Neural progenitor cell (in vitro differentiated cells): ENCODE measurements at regions not wholly inside any gene's neighbourhood (a gene's known extent, or its start where the extent isn't known, plus 50 kb on each side); places are given as distances from the start of the nearest gene placed in this dataset.

Experiments
- CTCF ChIP-seq: fragments of 200-600 bp; sonication (generic); IDR thresholded peaks from 2 replicates; pipeline ENCODE4 v1.5.1; 2017; ENCODE audit warnings: antibody characterized with exemption, mild to moderate bottlenecking
- EZH2phosphoT487 ChIP-seq: fragments of 200-600 bp; sonication (generic); IDR thresholded peaks from 2 replicates; pipeline ENCODE4 v1.6.1; 2017; ENCODE audit warnings: antibody characterized with exemption

- TF ChIP-seq CTCF, result no peak
- TF ChIP-seq EZH2phosphoT487, result no peak
These were observed 108.7 kb upstream of the ACVR1 start for GRCh38 chr2:157984866-157985265.
